ENCODE measurements at regions not wholly inside any gene's neighbourhood (a gene's known extent, or its start where the extent isn't known, plus 50 kb on each side); places are given as distances from the start of the nearest gene placed in this dataset.

- Histone ChIP-seq H3K27ac (no peak overlapping the region), H3K4me3 (no peak overlapping the region), H3K36me3 (no peaks in the 10 kb centered on the region), H3K9me3 (no peaks in the 10 kb centered on the region), H3K4me1 (no peaks in the 10 kb centered on the region), H3K27me3 (no peaks in the 10 kb centered on the region)
- DNase-seq: no peak
- TF ChIP-seq CTCF (IDR thresholded peaks at IDR 0.05) (no peak), POLR2A (IDR thresholded peaks at IDR 0.05) (no peak)
These were observed 264.8 kb downstream of the TBL1XR1 start for GRCh38 chr3:176932433-176932832.

- Histone ChIP-seq H3K36me3 (no peaks in the 10 kb centered on the region), H3K9me3 (no peaks in the 10 kb centered on the region), H3K4me1 (no peaks in the 10 kb centered on the region), H3K4me3 (no peak overlapping the region), H3K27ac (no peak overlapping the region), H3K27me3 (no peaks in the 10 kb centered on the region)
- DNase-seq: no peak
- TF ChIP-seq POLR2A (IDR thresholded peaks at IDR 0.05): no peak
- no peak for TF ChIP-seq CTCF (IDR thresholded peaks at IDR 0.05)
These were observed 265.3 kb downstream of the TBL1XR1 start for GRCh38 chr3:176931991-176932390.

- DNase-seq: no peak
These were observed 266.3 kb downstream of the TBL1XR1 start for GRCh38 chr3:176930942-176931341.

GRCh38 chr3:176928582-176928931 is 268.7 kb downstream of the TBL1XR1 start:
- TF ChIP-seq CTCF (IDR thresholded peaks at IDR 0.05) (no peak), POLR2A (IDR thresholded peaks at IDR 0.05) (no peak)
- DNase-seq: no peak
- Histone ChIP-seq H3K27ac (no peak overlapping the region), H3K4me1 (no peaks in the 10 kb centered on the region), H3K4me3 (no peak overlapping the region), H3K36me3 (no peaks in the 10 kb centered on the region), H3K27me3 (no peaks in the 10 kb centered on the region), H3K9me3 (no peaks in the 10 kb centered on the region)

More at GRCh38 chr3:176930942-176931341, 266.3 kb downstream of the TBL1XR1 start:
- TF ChIP-seq POLR2A (IDR thresholded peaks at IDR 0.05): no peak
- TF ChIP-seq CTCF (IDR thresholded peaks at IDR 0.05): no peak
- Histone ChIP-seq H3K4me1 (no peaks in the 10 kb centered on the region), H3K4me3 (no peak overlapping the region), H3K27ac (no peak overlapping the region), H3K36me3 (no peaks in the 10 kb centered on the region), H3K9me3 (no peaks in the 10 kb centered on the region), H3K27me3 (no peaks in the 10 kb centered on the region)

GRCh38 chr3:176927706-176928581 is 269.3 kb downstream of the TBL1XR1 start:
- DNase-seq: no peak
- TF ChIP-seq CTCF (IDR thresholded peaks at IDR 0.05) (no peak), POLR2A (IDR thresholded peaks at IDR 0.05) (no peak)
- no peak overlapping the region for H3K4me3 ChIP-seq
- H3K9me3 ChIP-seq: no peaks in the 10 kb centered on the region
- no peaks in the 10 kb centered on the region for H3K27me3 ChIP-seq
- no peaks in the 10 kb centered on the region for H3K4me1 ChIP-seq
- no peaks in the 10 kb centered on the region for H3K36me3 ChIP-seq
- H3K27ac ChIP-seq: no peak overlapping the region

All from Peyer's patch (tissue), 4 donors.